HG03280 (cell line): ENCODE measurements at regions not wholly inside any gene's neighbourhood (a gene's known extent, or its start where the extent isn't known, plus 50 kb on each side); places are given as distances from the start of the nearest gene placed in this dataset.

Experiments used
- ATAC-seq: cut with Tn5 transposase; IDR thresholded peaks from one replicate; pipeline ENCODE4 v1.9.1; 2021; ENCODE audit warnings: mild to moderate bottlenecking, moderate library complexity; ENCODE audit not compliant: unreplicated experiment

DNA sequence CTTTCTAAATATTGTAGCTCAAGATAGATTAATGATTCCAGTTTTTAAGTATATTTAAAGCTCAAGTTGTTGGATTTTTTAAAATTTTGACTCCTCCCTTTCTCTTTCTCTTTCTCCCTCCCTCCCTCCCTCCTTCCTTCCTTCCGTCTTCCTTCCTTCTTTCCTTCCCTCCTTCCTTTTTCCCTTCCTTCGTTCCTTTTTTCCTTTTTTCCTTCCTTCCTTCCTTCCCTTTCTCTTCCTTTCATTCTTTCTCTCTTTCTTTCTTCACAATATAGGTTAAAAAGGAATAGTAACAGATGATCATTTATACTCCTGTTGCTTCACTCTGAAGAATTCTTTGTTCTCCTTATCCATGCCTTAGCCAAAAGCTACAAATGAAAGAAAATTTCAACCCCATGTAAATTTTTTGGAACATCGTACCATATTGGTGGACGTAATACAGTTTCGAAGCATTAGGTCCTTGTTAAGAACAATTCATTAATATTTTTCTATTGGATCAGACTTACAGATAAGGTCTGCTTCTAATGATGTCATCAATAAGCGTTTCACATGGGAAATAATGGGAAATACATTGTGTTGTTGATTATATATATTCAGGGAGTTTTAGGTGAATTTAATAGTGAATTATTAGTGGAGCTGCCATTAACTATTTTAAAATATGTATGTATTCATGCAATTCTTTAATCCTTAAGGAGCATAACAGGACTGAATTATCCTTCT lies 139.6 kb upstream of the SLC35B3 start:
- no peak for ATAC-seq

DNA sequence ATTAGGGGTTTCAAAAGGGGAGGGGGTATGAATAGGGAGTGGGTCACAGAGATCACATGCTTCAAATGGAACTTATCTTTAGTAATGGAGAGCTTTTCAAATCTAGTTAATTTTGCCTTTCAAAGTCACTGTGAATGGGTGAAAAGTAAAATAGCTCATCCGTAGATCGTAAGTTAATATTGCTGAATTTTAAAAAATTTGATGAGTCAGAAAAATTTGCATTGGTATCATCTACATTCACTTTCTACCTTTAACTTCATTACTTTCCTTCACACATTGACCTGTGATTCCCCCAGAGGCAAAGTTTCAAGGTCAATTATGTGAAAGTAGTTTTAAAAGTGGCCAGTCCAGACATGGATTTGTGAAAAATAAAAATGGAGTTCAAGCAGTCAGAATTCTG lies 139.0 kb upstream of the SLC35B3 start:
- ATAC-seq: no peak

GRCh38 chr6:8570256-8570920 lies 135.0 kb upstream of the SLC35B3 start:
- ATAC-seq: no peak

DNA sequence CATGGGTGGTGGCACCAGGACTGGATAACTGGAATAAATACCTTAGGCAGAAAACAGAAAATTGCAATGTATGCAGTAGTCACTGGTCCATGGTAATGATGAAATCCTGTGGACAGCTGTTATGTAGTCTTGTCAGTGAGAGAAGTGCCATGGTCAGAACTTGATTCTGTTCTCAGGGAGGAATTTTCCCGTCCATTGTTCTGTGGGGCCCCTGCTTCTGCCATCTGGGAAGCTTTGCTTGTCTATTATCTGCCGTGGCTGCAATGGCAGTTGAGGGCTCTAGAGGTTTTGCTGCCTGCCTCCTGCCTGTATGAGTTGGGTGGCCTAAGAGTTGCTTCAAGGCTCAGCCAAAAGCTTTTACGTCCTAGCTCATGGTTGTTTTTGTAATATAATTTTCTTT lies 126.8 kb upstream of the SLC35B3 start:
- no peak for ATAC-seq

DNA sequence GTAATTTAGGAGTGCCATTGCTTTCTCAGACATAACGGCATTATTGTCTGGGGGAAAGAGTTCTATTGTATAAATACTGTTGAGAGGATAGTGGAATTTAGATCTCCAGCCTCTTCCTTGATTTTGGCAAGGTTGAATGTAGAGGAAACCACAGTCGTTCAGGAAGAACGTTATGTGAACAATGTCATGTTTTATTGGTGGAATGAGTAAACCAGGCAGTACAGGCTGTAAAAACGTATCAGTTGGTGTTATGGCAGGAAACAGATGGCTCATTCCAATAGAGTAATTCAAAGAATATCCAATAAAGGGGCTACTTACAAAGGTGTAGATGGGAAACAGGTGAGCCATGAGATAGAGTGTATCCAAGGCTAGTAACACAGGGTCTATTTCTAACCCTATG lies 123.6 kb upstream of the SLC35B3 start:
- ATAC-seq: no peak

GRCh38 chr6:8557014-8557748 lies 121.8 kb upstream of the SLC35B3 start:
- no peak for ATAC-seq

DNA sequence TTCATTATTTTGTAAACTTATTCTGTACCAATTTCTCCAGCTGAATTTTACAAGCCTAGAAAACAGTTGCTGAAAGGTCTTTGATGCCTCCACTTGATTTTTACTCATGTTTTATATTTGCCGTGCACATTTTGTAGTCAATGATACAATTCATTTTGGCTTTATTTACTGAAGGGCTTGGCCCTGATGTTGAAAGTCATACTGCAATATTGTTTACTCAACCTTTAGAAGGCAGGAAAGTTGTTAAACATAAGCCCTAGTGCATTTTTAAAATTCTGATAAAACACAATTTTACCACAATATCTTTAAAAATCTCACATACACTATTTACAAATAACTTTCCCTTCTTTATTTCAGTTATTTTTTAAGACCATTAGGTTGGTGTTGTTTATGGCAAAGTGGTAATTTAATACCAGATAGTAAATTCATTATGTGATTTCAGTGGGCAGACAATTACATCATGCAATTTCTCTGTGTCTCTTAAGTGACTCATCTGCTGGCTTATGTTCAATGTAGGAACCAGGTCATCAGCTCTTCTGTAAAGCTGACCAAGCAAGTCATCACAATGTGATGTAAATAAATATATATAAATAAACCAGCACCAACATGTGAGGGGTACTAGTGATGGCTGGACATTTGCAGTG lies 121.1 kb upstream of the SLC35B3 start:
- no peak for ATAC-seq

DNA sequence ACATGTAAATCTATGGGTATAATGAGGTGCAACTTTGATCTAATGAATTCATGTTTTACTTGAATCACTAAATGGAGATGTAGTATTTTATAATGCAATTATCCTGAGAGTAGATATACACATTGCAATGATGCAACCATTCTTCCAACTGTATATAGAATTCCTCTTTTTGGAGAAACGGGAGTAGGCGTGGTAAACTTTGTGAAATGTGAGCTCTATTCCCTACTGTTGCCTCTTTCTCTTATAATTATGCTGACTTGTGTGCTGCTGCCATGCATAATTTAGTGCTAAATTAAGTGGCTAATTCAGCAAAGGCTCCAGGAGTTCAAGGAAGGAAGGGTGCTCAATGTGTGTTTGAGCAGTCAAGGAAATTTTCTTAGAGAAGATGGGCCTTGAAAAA lies 116.6 kb upstream of the SLC35B3 start:
- no peak for ATAC-seq

DNA sequence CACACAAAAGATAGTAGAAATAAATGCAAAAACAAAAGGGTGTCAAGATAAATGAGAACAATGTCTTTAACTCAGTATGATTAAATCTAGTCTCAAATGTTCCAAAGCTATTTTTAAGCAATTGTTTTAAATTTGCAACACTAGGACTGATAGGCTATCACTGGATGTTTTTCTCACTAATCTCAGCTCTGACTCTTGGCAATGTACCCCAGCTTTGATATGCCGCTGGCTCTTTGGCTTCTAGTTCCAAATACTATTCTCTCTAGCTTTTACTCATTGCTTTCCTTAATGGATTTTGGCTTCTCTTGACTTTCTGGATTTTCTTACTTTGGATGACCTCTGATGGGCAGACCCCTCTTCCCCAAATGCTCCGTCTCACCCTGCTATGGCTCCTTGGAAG lies 116.0 kb upstream of the SLC35B3 start:
- no peak for ATAC-seq

DNA sequence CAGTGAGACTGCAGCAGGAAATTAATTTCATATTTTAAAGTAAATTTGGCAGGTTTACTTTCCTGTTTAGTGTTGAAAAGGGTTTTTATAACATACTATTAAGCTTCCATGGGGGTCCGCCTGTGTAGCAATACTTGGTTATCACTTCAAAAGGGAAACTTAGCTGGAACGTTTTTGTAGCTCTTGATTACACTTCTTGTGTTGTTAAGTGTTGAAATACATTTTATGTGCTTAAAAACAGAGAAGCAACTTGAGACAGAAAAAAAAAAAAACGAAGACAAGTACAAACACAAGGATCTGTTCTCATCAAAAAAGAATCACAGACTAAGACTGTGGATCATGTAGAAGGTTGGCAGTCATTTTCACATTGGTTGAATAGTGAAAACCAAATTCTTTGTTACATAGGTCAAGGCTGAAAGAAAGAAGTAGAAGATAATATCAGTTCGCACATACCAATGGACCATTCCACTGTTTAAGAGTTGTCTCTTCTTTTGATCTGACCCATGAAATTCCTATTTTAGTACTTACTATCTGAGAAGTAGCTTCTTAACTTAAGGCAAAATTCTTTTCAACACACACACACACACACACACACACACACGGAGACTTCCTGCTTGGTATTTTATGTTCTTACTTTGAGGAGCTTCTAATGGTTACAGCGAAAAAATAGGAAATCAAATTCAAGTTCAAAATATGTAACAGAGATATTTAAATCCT lies 113.9 kb upstream of the SLC35B3 start:
- no peak for ATAC-seq

- ATAC-seq: no peak
These were observed 111.2 kb upstream of the SLC35B3 start for GRCh38 chr6:8546496-8546895.

GRCh38 chr6:8545336-8545735 lies 110.0 kb upstream of the SLC35B3 start:
- no peak for ATAC-seq

GRCh38 chr6:8543714-8544113 lies 108.4 kb upstream of the SLC35B3 start:
- ATAC-seq: no peak

- ATAC-seq: no peak
These were observed 104.1 kb upstream of the SLC35B3 start for GRCh38 chr6:8539453-8539852.

GRCh38 chr6:8536122-8536521 lies 100.8 kb upstream of the SLC35B3 start:
- ATAC-seq: no peak

DNA sequence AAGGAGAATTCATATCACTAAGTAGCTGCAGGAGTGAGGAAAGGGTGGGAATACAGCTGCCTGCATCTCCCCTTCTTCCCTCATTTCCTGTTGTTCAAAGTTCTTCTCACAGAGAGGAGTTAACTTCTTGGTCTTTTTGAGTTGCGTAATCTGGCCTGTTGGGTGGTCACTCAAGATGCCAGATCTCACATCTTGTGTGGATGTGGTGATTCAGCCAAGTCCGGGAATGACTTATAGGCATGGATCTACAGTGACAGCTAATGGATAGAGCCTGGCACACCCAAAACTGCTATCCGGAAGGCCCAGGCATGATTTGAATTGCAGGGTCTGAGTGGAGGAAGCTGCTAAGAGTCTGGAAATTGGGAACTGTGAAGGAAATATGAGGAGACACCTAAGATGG lies 100.2 kb upstream of the SLC35B3 start:
- no peak for ATAC-seq

- no peak for ATAC-seq
These were observed 95.6 kb upstream of the SLC35B3 start for GRCh38 chr6:8530785-8531435.

- no peak for ATAC-seq
These were observed 93.9 kb upstream of the SLC35B3 start for GRCh38 chr6:8529250-8529649.

DNA sequence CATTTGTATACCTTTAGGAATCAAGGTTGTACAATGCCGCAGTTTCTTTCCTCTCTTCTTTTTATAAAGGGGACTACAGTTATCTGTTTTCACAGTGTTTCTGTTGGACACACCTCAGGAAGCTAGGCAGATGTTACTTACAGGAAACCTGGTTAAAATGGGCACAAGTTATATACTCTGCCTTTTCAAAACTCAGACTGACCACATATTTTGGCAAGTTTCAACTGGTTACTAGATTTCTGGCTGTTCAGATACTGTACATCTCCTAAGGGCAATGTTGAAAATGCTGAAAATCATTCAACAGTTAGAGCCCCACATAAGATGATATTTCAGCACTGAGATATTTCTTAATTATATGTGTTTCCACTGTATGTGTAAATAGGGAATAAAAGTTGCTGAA lies 92.5 kb upstream of the SLC35B3 start:
- no peak for ATAC-seq

DNA sequence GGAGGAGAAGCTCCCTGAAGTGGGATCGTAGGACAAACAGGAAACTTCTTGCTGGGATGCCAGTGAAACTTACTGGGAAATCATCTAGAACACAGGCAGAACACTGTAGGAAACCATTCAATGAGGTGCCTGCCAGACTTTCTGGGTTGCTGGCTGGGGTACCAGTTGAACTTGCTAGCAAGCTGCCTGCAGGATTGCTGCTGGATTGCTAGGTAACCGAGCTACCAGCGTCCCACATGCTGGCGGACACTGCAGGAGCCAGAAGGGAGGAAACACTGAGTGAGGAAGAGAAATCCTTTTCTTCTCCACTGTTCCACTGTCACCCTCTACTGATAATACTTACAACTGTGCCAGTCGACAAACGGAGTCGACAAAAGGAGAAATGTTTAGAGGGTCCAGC lies 91.3 kb upstream of the SLC35B3 start:
- ATAC-seq: no peak
